Heart left ventricle (tissue), 16 donors: ENCODE measurements at regions not wholly inside any gene's neighbourhood (a gene's known extent, or its start where the extent isn't known, plus 50 kb on each side); places are given as distances from the start of the nearest gene placed in this dataset.

Experiments
- ATAC-seq, 4 donors: fragments of 200-7000 bp; cut with Tn5 transposase; one replicate each; pipeline ENCODE4 v1.9.1; 2020 to 2022; ENCODE audit warnings: moderate library complexity in 4 of 4, mild to moderate bottlenecking in 3 of 4, moderate number of reproducible peaks in 1 of 4
- DNase-seq, 5 donors: peaks; one replicate each; pipeline ENCODE4 v3.0.0-alpha.2; 2020
- H3K27ac ChIP-seq, 12 donors: fragments of 200-600 bp; sonication (generic) in 4 of 12; one replicate each; pipeline versions ENCODE4 v1.5.0 to v1.8.0; 2016 to 2022; ENCODE audit warnings: mild to moderate bottlenecking in 2 of 12
- H3K27me3 ChIP-seq, 9 donors: fragments of 200-600 bp; sonication (generic) in 2 of 9; one replicate each; pipeline versions ENCODE4 v1.5.1 to v1.8.0; 2016 to 2022; ENCODE audit warnings: mild to moderate bottlenecking in 3 of 9
- H3K36me3 ChIP-seq, 9 donors: fragments of 200-600 bp; sonication (generic) in 2 of 9; one replicate each; pipeline versions ENCODE4 v1.5.0 to v1.8.0; 2018 to 2022; ENCODE audit warnings: mild to moderate bottlenecking in 2 of 9
- H3K4me1 ChIP-seq, 12 donors: fragments of 200-600 bp; sonication (generic) in 4 of 12; one replicate each; pipeline versions ENCODE4 v1.5.0 to v1.8.0; 2016 to 2022; ENCODE audit warnings: mild to moderate bottlenecking in 3 of 12
- H3K4me3 ChIP-seq, 12 donors: fragments of 200-600 bp; sonication (generic) in 4 of 12; one replicate each; pipeline versions ENCODE4 v1.5.0 to v1.8.0; 2017 to 2022; ENCODE audit warnings: mild to moderate bottlenecking in 9 of 12, moderate library complexity in 4 of 12
- H3K9me3 ChIP-seq, 12 donors: fragments of 200-600 bp; sonication (generic) in 4 of 12; one replicate each; pipeline versions ENCODE4 v1.5.0 to v1.8.0; 2016 to 2022; ENCODE audit warnings: mild to moderate bottlenecking in 1 of 12
- POLR2A ChIP-seq, 2 donors: fragments of 450-650 bp; IDR thresholded peaks; one replicate each; pipeline ENCODE4 v1.6.1; 2017; ENCODE audit warnings: antibody characterized with exemption in 2 of 2, mild to moderate bottlenecking in 2 of 2, moderate library complexity in 2 of 2
- WGBS, 4 donors: extraction: QIAGEN DNeasy Blood & Tissue Kit in 2 of 4; methylation state at CpG; one replicate each; pipeline versions ENCODE4 v1.1.5 to v1.1.7; 2013 to 2018; 5-methylcytosine and 5-hydroxymethylcytosine counted together
- intact Hi-C, 10 donors: fragments of 100-400 bp; cut with DNase I; formaldehyde crosslinking; loops; one replicate each; pipeline versions ENCODE4 v1.11.1 to v1.14.2; 2022
- TF ChIP-seq, protein P1 (sequence below), 12 donors: fragments of 200-600 bp; sonication (generic) in 4 of 12; IDR thresholded peaks; one replicate each; pipeline versions ENCODE4 v1.5.0 to v1.8.0; 2018 to 2022; ENCODE audit warnings: antibody characterized with exemption in 12 of 12, mild to moderate bottlenecking in 5 of 12
- donor health status: ischemic (EF 13 %, LVEDD 7.1; RV severe dilation, severe dysfunction).
- donor health status: healthy with polysubstance abuse.
- donor health status: DM: no; HTN: yes; CAD: no.
- donor health status: DM: no; HTN: no; CAD: no.
- donor health status: ischemic (EF 25% LVEDD 6.9; RV normal size, moderate dysfunction).
- donor health status: ischemic (EF 25% LVEDD 5.7; RV mildly dilated, moderate dysfunction).
- donor health status: healthy.
- donor health status: DM: yes; HTN: yes; CAD: no.
- donor health status: ischemic (EF 35%, LVEDD 5.7; RV mildly dilated, moderate dysfunction).
- donor health status: nonischemic (EF 11% LVEDD 7.7; RV severe dilation, severe dysfunction).
- donor health status: DM: yes; HTN: yes; CAD: no.
- donor health status: PGD.
- donor health status: ischemic (EF 29% LVEDD 5.4; RV normal size, mild dysfunction).
- donor health status: nonischemic (EF 23%, LVEDD 6.1; RV moderate dilation, normal function).

DNA sequence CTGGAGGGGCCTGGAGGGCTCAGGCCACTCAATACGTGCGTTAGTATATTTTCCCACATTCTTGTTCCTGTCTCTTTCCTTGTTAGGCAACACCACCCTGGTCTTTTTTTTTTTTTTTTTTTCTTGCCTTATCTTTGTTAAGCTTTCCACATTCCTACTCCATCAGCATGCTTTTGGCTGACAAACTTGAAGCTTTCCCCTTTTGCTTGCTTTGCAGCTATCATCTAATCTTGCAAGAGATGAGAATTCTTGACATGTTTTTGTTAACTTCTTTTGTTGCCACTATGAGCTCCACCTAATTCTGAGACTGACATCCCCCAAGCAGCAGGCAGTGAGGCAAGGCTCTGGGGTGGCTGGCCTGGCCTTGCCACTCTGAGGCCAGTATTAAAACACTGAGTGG is 52.5 kb upstream of the NRP1 start:
- Histone ChIP-seq H3K4me3 (no peak overlapping the region), H3K4me1 (peaks cover 0 to 11% (median 1%) of the 10 kb centered on the region in 12 donors), H3K27me3 (no peaks in the 10 kb centered on the region), H3K27ac (no peak overlapping the region), H3K9me3 (no peaks in the 10 kb centered on the region), H3K36me3 (no peaks in the 10 kb centered on the region)
- TF ChIP-seq, protein P1, sequence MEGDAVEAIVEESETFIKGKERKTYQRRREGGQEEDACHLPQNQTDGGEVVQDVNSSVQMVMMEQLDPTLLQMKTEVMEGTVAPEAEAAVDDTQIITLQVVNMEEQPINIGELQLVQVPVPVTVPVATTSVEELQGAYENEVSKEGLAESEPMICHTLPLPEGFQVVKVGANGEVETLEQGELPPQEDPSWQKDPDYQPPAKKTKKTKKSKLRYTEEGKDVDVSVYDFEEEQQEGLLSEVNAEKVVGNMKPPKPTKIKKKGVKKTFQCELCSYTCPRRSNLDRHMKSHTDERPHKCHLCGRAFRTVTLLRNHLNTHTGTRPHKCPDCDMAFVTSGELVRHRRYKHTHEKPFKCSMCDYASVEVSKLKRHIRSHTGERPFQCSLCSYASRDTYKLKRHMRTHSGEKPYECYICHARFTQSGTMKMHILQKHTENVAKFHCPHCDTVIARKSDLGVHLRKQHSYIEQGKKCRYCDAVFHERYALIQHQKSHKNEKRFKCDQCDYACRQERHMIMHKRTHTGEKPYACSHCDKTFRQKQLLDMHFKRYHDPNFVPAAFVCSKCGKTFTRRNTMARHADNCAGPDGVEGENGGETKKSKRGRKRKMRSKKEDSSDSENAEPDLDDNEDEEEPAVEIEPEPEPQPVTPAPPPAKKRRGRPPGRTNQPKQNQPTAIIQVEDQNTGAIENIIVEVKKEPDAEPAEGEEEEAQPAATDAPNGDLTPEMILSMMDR (IDR thresholded peaks at IDR 0.05), result no peak
- TF ChIP-seq POLR2A (IDR thresholded peaks at IDR 0.05), result no peak
- intact Hi-C loops, result no loop called here
- DNase-seq, result no peak
- WGBS, 4 donors, result 83 to 92% (median 87%) methylated on average over 2 of the region's 2 CpGs
- no peak for ATAC-seq

DNA sequence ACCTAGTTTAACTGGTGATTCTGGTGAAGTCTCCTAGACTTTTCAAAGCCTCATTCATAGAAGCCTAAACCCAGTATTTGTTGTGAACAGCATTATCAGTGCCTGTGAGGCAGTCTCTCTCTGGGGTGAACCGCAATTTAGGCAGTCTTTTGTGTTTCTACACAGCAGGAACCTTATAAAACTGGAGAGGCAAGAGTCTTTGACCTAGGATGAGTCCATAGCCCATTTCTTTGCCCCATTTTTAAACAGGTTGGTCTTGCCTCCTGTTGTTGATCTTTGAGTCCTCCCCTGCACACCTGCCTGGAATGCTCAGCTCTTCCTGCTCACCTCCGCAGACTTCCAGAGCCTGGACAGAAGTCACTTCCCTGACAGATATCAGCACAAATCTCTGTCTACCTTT is 51.2 kb upstream of the NRP1 start:
- no peak for TF ChIP-seq POLR2A (IDR thresholded peaks at IDR 0.05)
- TF ChIP-seq, protein P1 (IDR thresholded peaks at IDR 0.05), result no peak
- intact Hi-C loops, result no loop called here

DNA sequence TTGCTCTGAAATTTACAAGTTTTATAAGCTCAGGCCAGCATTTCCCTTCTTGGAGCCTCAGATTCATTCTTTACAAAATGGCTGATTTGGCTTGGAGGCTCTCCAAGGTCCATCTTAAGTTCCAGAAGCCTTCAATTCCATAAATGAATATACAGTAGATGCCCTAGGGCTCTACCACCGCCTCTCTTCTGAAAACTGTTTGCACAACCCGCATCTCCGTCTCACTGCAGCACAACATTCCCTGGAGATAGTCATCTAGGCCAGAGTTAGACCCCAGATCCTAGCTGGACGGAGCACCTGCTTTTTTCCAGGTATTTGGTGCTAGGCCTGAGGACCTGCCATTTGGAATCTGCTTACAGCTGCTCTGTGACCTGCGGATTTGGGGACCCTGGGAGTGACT is 50.5 kb upstream of the NRP1 start:
- Histone ChIP-seq H3K27ac (no peak overlapping the region), H3K36me3 (no peaks in the 10 kb centered on the region), H3K4me1 (peaks cover 0 to 13% (median 1%) of the 10 kb centered on the region in 12 donors), H3K27me3 (no peaks in the 10 kb centered on the region), H3K9me3 (no peaks in the 10 kb centered on the region), H3K4me3 (no peak overlapping the region)
- no peak for DNase-seq
- ATAC-seq, result no peak
- intact Hi-C loops, result no loop called here
- no peak for TF ChIP-seq POLR2A (IDR thresholded peaks at IDR 0.05)
- TF ChIP-seq, protein P1 (IDR thresholded peaks at IDR 0.05), result no peak
- 97 to 100% (median 98%) methylated on average over 5 of the region's 5 CpGs for WGBS, 4 donors

More for the DNA sequence above, 51.2 kb upstream of the NRP1 start:
- Histone ChIP-seq H3K9me3 (no peaks in the 10 kb centered on the region), H3K4me3 (no peak overlapping the region), H3K4me1 (peaks cover 0 to 13% (median 1%) of the 10 kb centered on the region in 12 donors), H3K36me3 (no peaks in the 10 kb centered on the region), H3K27me3 (no peaks in the 10 kb centered on the region), H3K27ac (no peak overlapping the region)
- 97 to 99% (median 98%) methylated on average over 2 of the region's 2 CpGs for WGBS, 4 donors
- DNase-seq (no peak), ATAC-seq (no peak)
